GM12878 (cell line): ENCODE measurements at regions not wholly inside any gene's neighbourhood (a gene's known extent, or its start where the extent isn't known, plus 50 kb on each side); places are given as distances from the start of the nearest gene placed in this dataset.

ENCODE experiments used
- ATAC-seq: fragments of 200-7000 bp; cut with Tn5 transposase; 3 replicates; pipeline ENCODE4 v1.9.1; 2020; ENCODE audit warnings: mild to moderate bottlenecking, moderate library complexity
- BruUV-seq: library from RNA; stranded (reverse); fragments of 400-500 nt; replicated peaks from 2 replicates; lab custom pipeline; 2021; lab: Mats Ljungman, UMichigan
- CTCF ChIA-PET: fragments of 300-600 bp; sonication (Branson Sonifier 250); formaldehyde crosslinking; extraction: SDS; loops from one replicate; lab custom pipeline; 2021; ENCODE audit warnings: inconsistent platforms; lab: Yijun Ruan, JAX
- POLR2A ChIA-PET: fragments of 350-600 bp; formaldehyde crosslinking; extraction: SDS; loops from one replicate; lab custom pipeline; 2021; ENCODE audit warnings: inconsistent platforms; lab: Charles Lee
- RAD21 ChIA-PET: fragments of 300-600 bp; sonication (Branson Sonifier 250); formaldehyde crosslinking; loops from one replicate; lab custom pipeline; 2023; ENCODE audit warnings: antibody characterized with exemption; ENCODE audit not compliant: unreplicated experiment; lab: Charles Lee
- SMC1A ChIA-PET: fragments of 300-600 bp; sonication (Branson Sonifier 250); formaldehyde crosslinking; loops from one replicate; lab custom pipeline; 2023; ENCODE audit not compliant: unreplicated experiment, uncharacterized antibody; lab: Charles Lee
- DNase-seq: peaks from one replicate; pipeline ENCODE4 v3.0.0-alpha.2; 2011; ENCODE audit warnings: low read depth, low spot score
- FAIRE-seq: peaks from 3 replicates; lab custom pipeline; 2011; peaks lifted over from hg19 to GRCh38; lab: Jason Lieb, UNC
- H2AFZ ChIP-seq: 2 replicates; pipeline ENCODE4 v1.6.0; 2011; ENCODE audit warnings: low read depth, low read length, control low read depth; ENCODE audit not compliant: control insufficient read depth
- H3K27ac ChIP-seq: 2 replicates; pipeline ENCODE4 v1.5.1; 2011; ENCODE audit warnings: control low read depth; ENCODE audit not compliant: control insufficient read depth, insufficient read depth
- H3K27me3 ChIP-seq, 2 experiments: replicated peaks in 1 of 2; 2 replicates each; pipeline versions ENCODE4 v1.6.0 to v1.6.1; 2011; ENCODE audit warnings: low read length in 1 of 2; ENCODE audit not compliant: control insufficient read depth in 2 of 2, insufficient read depth in 2 of 2
- H3K36me3 ChIP-seq, 2 experiments: 2 replicates each; pipeline ENCODE4 v1.5.1; 2011; ENCODE audit warnings: low read length in 1 of 2; ENCODE audit not compliant: control insufficient read depth in 2 of 2, insufficient read depth in 2 of 2
- H3K4me1 ChIP-seq: 2 replicates; pipeline ENCODE4 v1.6.1; 2011; ENCODE audit warnings: mild to moderate bottlenecking, low read length, moderate library complexity, mixed read lengths; ENCODE audit not compliant: control insufficient read depth, insufficient read depth
- H3K4me2 ChIP-seq: 2 replicates; pipeline ENCODE4 v1.6.0; 2011; ENCODE audit warnings: control low read depth; ENCODE audit not compliant: control insufficient read depth, insufficient read depth
- H3K4me3 ChIP-seq: fragments of 200-600 bp; sonication (generic); 2 replicates; pipeline ENCODE4 v1.5.1; 2016
- H3K79me2 ChIP-seq: 2 replicates; pipeline ENCODE4 v1.6.0; 2011; ENCODE audit warnings: low read length; ENCODE audit not compliant: control insufficient read depth, insufficient read depth
- H3K9ac ChIP-seq: 2 replicates; pipeline ENCODE4 v1.8.0; 2011; ENCODE audit warnings: low read length, control low read depth, mixed read lengths; ENCODE audit not compliant: control insufficient read depth, insufficient read depth
- H3K9me3 ChIP-seq: replicated peaks from 3 replicates; pipeline ENCODE4 v1.5.1; 2011; ENCODE audit warnings: mild to moderate bottlenecking, low read length; ENCODE audit not compliant: control insufficient read depth, insufficient read depth
- H4K20me1 ChIP-seq: 2 replicates; pipeline ENCODE4 v1.6.0; 2011; ENCODE audit not compliant: control insufficient read depth, insufficient read depth
- BCLAF1 ChIP-seq: fragments of 450-650 bp; IDR thresholded peaks from 2 replicates; pipeline ENCODE4 v1.6.1; 2017; ENCODE audit warnings: antibody characterized with exemption, mild to moderate bottlenecking, moderate library complexity
- CBX3 ChIP-seq: fragments of 200-600 bp; sonication (generic); IDR thresholded peaks from 2 replicates; pipeline ENCODE4 v1.6.1; 2016; ENCODE audit warnings: low read depth, borderline replicate concordance
- CREB1 ChIP-seq: IDR thresholded peaks from 2 replicates; pipeline ENCODE4 v1.6.1; 2012; ENCODE audit warnings: low read depth, mild to moderate bottlenecking, inconsistent platforms
- DPF2 ChIP-seq: fragments of 450-650 bp; IDR thresholded peaks from 2 replicates; pipeline ENCODE4 v1.6.1; 2017; ENCODE audit warnings: mild to moderate bottlenecking
- FOXK2 ChIP-seq: fragments of 450-650 bp; IDR thresholded peaks from 2 replicates; pipeline ENCODE4 v1.6.1; 2017; ENCODE audit warnings: mild to moderate bottlenecking, moderate library complexity
- GABPA ChIP-seq: IDR thresholded peaks from 2 replicates; pipeline ENCODE4 v1.6.1; 2014; ENCODE audit warnings: antibody characterized with exemption, low read depth, mild to moderate bottlenecking, inconsistent platforms
- GATAD2B ChIP-seq: fragments of 450-650 bp; conservative IDR thresholded peaks from 2 replicates; pipeline ENCODE4 v1.6.1; 2017; ENCODE audit warnings: low read depth, mild to moderate bottlenecking, moderate library complexity
- LARP7 ChIP-seq: fragments of 450-650 bp; IDR thresholded peaks from 2 replicates; pipeline ENCODE4 v1.6.1; 2017; ENCODE audit warnings: mild to moderate bottlenecking
- MLLT1 ChIP-seq: fragments of 450-650 bp; IDR thresholded peaks from 2 replicates; pipeline ENCODE4 v1.6.1; 2016; ENCODE audit warnings: mild to moderate bottlenecking
- MTA2 ChIP-seq: fragments of 450-650 bp; IDR thresholded peaks from 2 replicates; pipeline ENCODE4 v1.6.1; 2016; ENCODE audit warnings: low read depth, mild to moderate bottlenecking, moderate library complexity
- NR2F1 ChIP-seq: fragments of 450-650 bp; conservative IDR thresholded peaks from 2 replicates; pipeline ENCODE4 v1.6.1; 2017; ENCODE audit warnings: mild to moderate bottlenecking
- PRDM15 ChIP-seq: fragments of 450-650 bp; formaldehyde crosslinking; IDR thresholded peaks from 2 replicates; pipeline ENCODE4 v1.4.0; 2020; ENCODE audit warnings: mild to moderate bottlenecking, moderate library complexity
- SIN3A ChIP-seq: IDR thresholded peaks from 2 replicates; pipeline ENCODE4 v1.6.1; 2012; ENCODE audit warnings: low read depth, low read length, improper control_type of control experiment
- STAT1 ChIP-seq: fragments of 450-650 bp; conservative IDR thresholded peaks from 2 replicates; pipeline ENCODE4 v1.6.1; 2014; ENCODE audit warnings: antibody characterized with exemption, mild to moderate bottlenecking
- ZBED1 ChIP-seq: IDR thresholded peaks from 2 replicates; pipeline ENCODE4 v1.6.1; 2016; ENCODE audit warnings: borderline replicate concordance
- ZBTB4 ChIP-seq: fragments of 450-650 bp; formaldehyde crosslinking; IDR thresholded peaks from 2 replicates; pipeline ENCODE4 v1.4.0; 2022; ENCODE audit warnings: mild to moderate bottlenecking, moderate library complexity
- WGBS: methylation state at CpG from one replicate; pipeline ENCODE4 v1.1.6; 2016; ENCODE audit warnings: low lambda C conversion rate; ENCODE audit not compliant: insufficient replicate concordance, insufficient coverage; ENCODE audit errors: missing lambda C conversion rate; 5-methylcytosine and 5-hydroxymethylcytosine counted together
- in situ Hi-C: fragments of 300-500 bp; cut with MboI; formaldehyde crosslinking; loops from 9 replicates; pipeline ENCODE4 v1.14.3; 2018; ENCODE audit warnings: mixed read lengths
- intact Hi-C: fragments of 100-400 bp; cut with micrococcal nuclease; formaldehyde crosslinking; loops from one replicate; pipeline ENCODE4 v1.14.2; 2022; ENCODE audit not compliant: unreplicated experiment

DNA sequence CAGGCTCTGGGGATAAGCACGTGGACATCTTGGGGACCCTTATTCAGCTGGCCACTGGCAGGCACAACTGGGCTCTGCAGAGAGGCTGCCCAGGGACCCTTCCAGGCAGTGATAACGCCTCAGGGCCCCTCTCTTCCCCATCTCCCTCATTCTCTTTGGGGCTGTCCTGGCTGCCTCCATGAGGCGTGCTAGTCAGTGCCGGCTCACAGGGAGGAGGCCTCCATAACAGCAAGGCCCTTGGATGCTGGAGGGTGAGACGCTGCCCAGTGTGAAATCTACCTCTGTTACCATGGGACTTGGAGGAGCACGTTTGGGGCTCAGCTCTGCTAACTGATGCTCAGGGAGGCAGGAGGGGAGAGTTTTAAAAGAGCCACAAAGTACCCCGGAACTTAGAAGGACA lies 221.3 kb downstream of the CTTN start:
- Histone ChIP-seq H3K36me3 (no peaks in the 10 kb centered on the region), H3K9me3 (no peaks in the 10 kb centered on the region; the same call in 2 of the 3 replicates), H3K9ac (no peak overlapping the region), H3K4me1 (no peaks in the 10 kb centered on the region), H3K4me2 (no peak overlapping the region), H2AFZ (no peak overlapping the region), H3K79me2 (no peaks in the 10 kb centered on the region), H4K20me1 (no peaks in the 10 kb centered on the region), H3K27me3 (no peaks in the 10 kb centered on the region), H3K4me3 (no peak overlapping the region), H3K27ac (no peak overlapping the region)
- WGBS, result 45% methylated on average over 7 of the region's 7 CpGs
- POLR2A ChIA-PET, result no interaction called here
- CTCF ChIA-PET, result no interaction called here
- DNase-seq, result no peak
- FAIRE-seq, result no peak
- ATAC-seq, result no peak
- RAD21 ChIA-PET, result no interaction called here
- in situ Hi-C loops (no loop called here), intact Hi-C loops (no loop called here)
- SMC1A ChIA-PET, result no interaction called here
- BruUV-seq, result no TSS peak
- TF ChIP-seq SIN3A (no peak), DPF2 (no peak), BCLAF1 (no peak), PRDM15 (CRISPR knock-in tag) (no peak), CBX3 (no peak), ZBED1 (no peak), NR2F1 (no peak), CREB1 (no peak), ZBTB4 (CRISPR knock-in tag) (no peak), LARP7 (no peak), GABPA (no peak), FOXK2 (no peak), MTA2 (no peak), GATAD2B (no peak), MLLT1 (no peak), STAT1 (no peak)
